Tibial nerve (tissue), 4 donors: ENCODE measurements at regions not wholly inside any gene's neighbourhood (a gene's known extent, or its start where the extent isn't known, plus 50 kb on each side); places are given as distances from the start of the nearest gene placed in this dataset.

Experiments used
- EP300 ChIP-seq, 2 donors: sonication (generic); formaldehyde crosslinking; IDR thresholded peaks; one replicate each; pipeline ENCODE4 v1.6.1; 2017; ENCODE audit warnings: antibody characterized with exemption in 2 of 2, mild to moderate bottlenecking in 1 of 2
- POLR2A ChIP-seq, 2 donors: fragments of 450-650 bp; IDR thresholded peaks; one replicate each; pipeline ENCODE4 v1.6.1; 2017; ENCODE audit warnings: antibody characterized with exemption in 2 of 2, mild to moderate bottlenecking in 2 of 2, moderate library complexity in 2 of 2
- TF ChIP-seq, protein P1 (sequence below), 5 experiments: fragments of 200-600 bp in 3 of 5; fragments of 450-650 bp in 2 of 5; sonication (generic) in 3 of 5; IDR thresholded peaks; one replicate each; pipeline ENCODE4 v1.5.1; 2016 to 2019; ENCODE audit warnings: antibody characterized with exemption in 5 of 5, mild to moderate bottlenecking in 3 of 5, moderate library complexity in 2 of 5

DNA sequence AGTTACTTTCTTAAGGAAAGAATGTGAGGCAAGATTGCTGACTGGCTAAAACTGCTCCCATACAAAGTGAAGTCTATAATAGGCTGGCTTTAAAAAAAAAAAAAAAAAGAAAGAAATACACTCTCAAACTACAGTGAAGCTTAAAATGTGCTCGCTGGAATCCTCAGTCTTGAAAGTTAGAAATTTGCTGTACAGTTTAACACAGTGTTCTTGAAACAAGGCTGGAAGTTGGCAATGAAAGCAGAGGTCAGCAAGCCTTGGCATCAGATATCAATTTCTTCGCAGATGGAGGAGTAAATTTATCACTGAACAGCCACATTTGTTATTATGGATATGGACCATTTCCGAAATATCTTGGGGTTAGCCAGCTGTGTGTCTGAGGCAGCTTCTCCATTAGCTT, 392.9 kb downstream of the ZNF516 start:
- TF ChIP-seq, protein P1, sequence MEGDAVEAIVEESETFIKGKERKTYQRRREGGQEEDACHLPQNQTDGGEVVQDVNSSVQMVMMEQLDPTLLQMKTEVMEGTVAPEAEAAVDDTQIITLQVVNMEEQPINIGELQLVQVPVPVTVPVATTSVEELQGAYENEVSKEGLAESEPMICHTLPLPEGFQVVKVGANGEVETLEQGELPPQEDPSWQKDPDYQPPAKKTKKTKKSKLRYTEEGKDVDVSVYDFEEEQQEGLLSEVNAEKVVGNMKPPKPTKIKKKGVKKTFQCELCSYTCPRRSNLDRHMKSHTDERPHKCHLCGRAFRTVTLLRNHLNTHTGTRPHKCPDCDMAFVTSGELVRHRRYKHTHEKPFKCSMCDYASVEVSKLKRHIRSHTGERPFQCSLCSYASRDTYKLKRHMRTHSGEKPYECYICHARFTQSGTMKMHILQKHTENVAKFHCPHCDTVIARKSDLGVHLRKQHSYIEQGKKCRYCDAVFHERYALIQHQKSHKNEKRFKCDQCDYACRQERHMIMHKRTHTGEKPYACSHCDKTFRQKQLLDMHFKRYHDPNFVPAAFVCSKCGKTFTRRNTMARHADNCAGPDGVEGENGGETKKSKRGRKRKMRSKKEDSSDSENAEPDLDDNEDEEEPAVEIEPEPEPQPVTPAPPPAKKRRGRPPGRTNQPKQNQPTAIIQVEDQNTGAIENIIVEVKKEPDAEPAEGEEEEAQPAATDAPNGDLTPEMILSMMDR (IDR thresholded peaks at IDR 0.05): no peak
- no peak for TF ChIP-seq POLR2A (IDR thresholded peaks at IDR 0.05)
- no peak for TF ChIP-seq EP300 (IDR thresholded peaks at IDR 0.05)
